WTC11 (cell line): ENCODE measurements at regions not wholly inside any gene's neighbourhood (a gene's known extent, or its start where the extent isn't known, plus 50 kb on each side); places are given as distances from the start of the nearest gene placed in this dataset.

Experiments
- ATAC-seq: fragments of 200-7000 bp; cut with Tn5 transposase; 2 replicates; pipeline ENCODE4 v1.10.0; 2021; ENCODE audit warnings: mild to moderate bottlenecking, moderate library complexity
- CTCF ChIA-PET: fragments of 300-600 bp; sonication (Branson Sonifier 250); formaldehyde crosslinking; loops from one replicate; lab custom pipeline; 2021; ENCODE audit warnings: antibody characterized with exemption; lab: Charles Lee
- POLR2A ChIA-PET: fragments of 350-600 bp; sonication (Branson Sonifier 250); formaldehyde crosslinking; loops from one replicate; lab custom pipeline; 2021; ENCODE audit warnings: antibody characterized with exemption; lab: Charles Lee
- DNase-seq: peaks from one replicate; pipeline ENCODE4 v3.0.0; 2021; ENCODE audit warnings: low spot score
- H3K27ac Mint-ChIP-seq: 2 replicates; pipeline ENCODE4 v1.8.0; 2021; ENCODE audit warnings: mixed read lengths
- H3K27me3 Mint-ChIP-seq: 2 replicates; pipeline ENCODE4 v1.8.0; 2021; ENCODE audit warnings: low read depth, mild to moderate bottlenecking, moderate library complexity, mixed read lengths
- H3K36me3 Mint-ChIP-seq: 2 replicates; pipeline ENCODE4 v1.8.0; 2021; ENCODE audit warnings: mixed read lengths
- H3K4me1 Mint-ChIP-seq: 2 replicates; pipeline ENCODE4 v1.8.0; 2022; ENCODE audit warnings: mixed read lengths
- H3K4me3 Mint-ChIP-seq: 2 replicates; pipeline ENCODE4 v1.8.0; 2021; ENCODE audit warnings: mild to moderate bottlenecking, moderate library complexity, mixed read lengths
- H3K9me3 Mint-ChIP-seq: 2 replicates; pipeline ENCODE4 v1.8.0; 2021; ENCODE audit warnings: mixed read lengths
- ATF1 ChIP-seq: sonication (generic); formaldehyde crosslinking; IDR thresholded peaks from 2 replicates; pipeline ENCODE4 v1.8.1; 2023; ENCODE audit warnings: mild to moderate bottlenecking, moderate library complexity, missing genetic modification reagents
- CREB1 ChIP-seq: sonication (generic); formaldehyde crosslinking; IDR thresholded peaks from 2 replicates; pipeline ENCODE4 v1.8.0; 2023; ENCODE audit warnings: mild to moderate bottlenecking, missing genetic modification reagents
- GRHL2 ChIP-seq: fragments of 250-450 bp; sonication (Bioruptor Pico); IDR thresholded peaks from 2 replicates; pipeline ENCODE4 v1.8.0; 2022; ENCODE audit warnings: mild to moderate bottlenecking, moderate library complexity; ENCODE audit not compliant: insufficient replicate concordance, severe bottlenecking
- JUN ChIP-seq: sonication (generic); formaldehyde crosslinking; IDR thresholded peaks from 2 replicates; pipeline ENCODE4 v1.8.0; 2023; ENCODE audit warnings: mild to moderate bottlenecking, missing genetic modification reagents
- NR2C2 ChIP-seq: sonication (generic); formaldehyde crosslinking; IDR thresholded peaks from 2 replicates; pipeline ENCODE4 v1.8.0; 2022; ENCODE audit warnings: mild to moderate bottlenecking, missing genetic modification reagents
- NR3C1 ChIP-seq: sonication (generic); formaldehyde crosslinking; conservative IDR thresholded peaks from 2 replicates; pipeline ENCODE4 v1.8.1; 2023; ENCODE audit warnings: low read depth, mild to moderate bottlenecking, missing genetic modification reagents
- SOX15 ChIP-seq: fragments of 250-450 bp; sonication (Bioruptor Pico); IDR thresholded peaks from 2 replicates; pipeline ENCODE4 v1.9.0; 2021; ENCODE audit warnings: mild to moderate bottlenecking
- TP53 ChIP-seq: sonication (generic); formaldehyde crosslinking; IDR thresholded peaks from 2 replicates; pipeline ENCODE4 v1.8.1; 2023; ENCODE audit warnings: mild to moderate bottlenecking, missing genetic modification reagents
- ZNF121 ChIP-seq: sonication (generic); formaldehyde crosslinking; IDR thresholded peaks from 2 replicates; pipeline ENCODE4 v1.8.0; 2023; ENCODE audit warnings: missing genetic modification reagents
- ZNF138 ChIP-seq: sonication (generic); formaldehyde crosslinking; conservative IDR thresholded peaks from 2 replicates; pipeline ENCODE4 v1.8.1; 2022; ENCODE audit warnings: mild to moderate bottlenecking, moderate library complexity, missing genetic modification reagents
- ZNF219 ChIP-seq: sonication (generic); formaldehyde crosslinking; IDR thresholded peaks from 2 replicates; pipeline ENCODE4 v1.8.0; 2023; ENCODE audit warnings: missing genetic modification reagents, mild to moderate bottlenecking, borderline replicate concordance
- TF ChIP-seq, protein P1 (sequence below): fragments of 250-450 bp; sonication (Bioruptor Pico); IDR thresholded peaks from 2 replicates; pipeline ENCODE4 v1.9.0; 2021; ENCODE audit warnings: mild to moderate bottlenecking, borderline replicate concordance
- TF ChIP-seq, protein P2 (sequence below): sonication (generic); formaldehyde crosslinking; IDR thresholded peaks from 2 replicates; pipeline ENCODE4 v1.8.1; 2023; ENCODE audit warnings: mild to moderate bottlenecking, missing genetic modification reagents, moderate library complexity
- TF ChIP-seq, protein P3 (sequence below): sonication (generic); formaldehyde crosslinking; conservative IDR thresholded peaks from 2 replicates; pipeline ENCODE4 v1.8.1; 2023; ENCODE audit warnings: mild to moderate bottlenecking, low read depth, missing genetic modification reagents, moderate library complexity
- TF ChIP-seq, protein P4 (sequence below): sonication (generic); formaldehyde crosslinking; IDR thresholded peaks from 2 replicates; pipeline ENCODE4 v1.8.1; 2023; ENCODE audit warnings: mild to moderate bottlenecking, missing genetic modification reagents
- TF ChIP-seq, protein P5 (sequence below): sonication (generic); formaldehyde crosslinking; IDR thresholded peaks from 2 replicates; pipeline ENCODE4 v1.8.0; 2022; ENCODE audit warnings: mild to moderate bottlenecking, missing genetic modification reagents
- TF ChIP-seq, protein P6 (sequence below): sonication (generic); formaldehyde crosslinking; IDR thresholded peaks from 2 replicates; pipeline ENCODE4 v1.8.0; 2023; ENCODE audit warnings: mild to moderate bottlenecking, missing genetic modification reagents
- TF ChIP-seq, protein P7 (sequence below): sonication (generic); formaldehyde crosslinking; IDR thresholded peaks from 2 replicates; pipeline ENCODE4 v1.8.0; 2023; ENCODE audit warnings: missing genetic modification reagents

DNA sequence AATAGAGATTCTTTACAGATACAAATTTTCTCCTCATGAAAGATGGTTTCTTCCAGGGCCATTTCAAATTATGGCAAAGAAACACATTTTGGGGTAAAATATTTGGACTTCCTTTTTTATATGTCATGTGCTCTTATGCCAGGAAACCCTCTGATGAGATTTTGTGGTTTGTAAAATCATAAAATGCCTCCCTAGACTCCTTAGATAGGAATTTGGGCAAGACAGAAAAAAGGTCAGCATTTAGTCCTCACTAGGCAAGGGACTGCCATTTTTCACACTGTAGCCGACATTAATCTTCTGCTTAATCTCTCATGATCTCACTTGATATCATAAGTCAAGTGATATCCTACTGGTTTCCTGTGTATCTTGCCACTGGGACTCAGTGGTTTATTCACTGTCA, 286.4 kb downstream of the ARHGAP12 start:
- no peak overlapping the region for H3K27ac Mint-ChIP-seq
- TF ChIP-seq, protein P1, sequence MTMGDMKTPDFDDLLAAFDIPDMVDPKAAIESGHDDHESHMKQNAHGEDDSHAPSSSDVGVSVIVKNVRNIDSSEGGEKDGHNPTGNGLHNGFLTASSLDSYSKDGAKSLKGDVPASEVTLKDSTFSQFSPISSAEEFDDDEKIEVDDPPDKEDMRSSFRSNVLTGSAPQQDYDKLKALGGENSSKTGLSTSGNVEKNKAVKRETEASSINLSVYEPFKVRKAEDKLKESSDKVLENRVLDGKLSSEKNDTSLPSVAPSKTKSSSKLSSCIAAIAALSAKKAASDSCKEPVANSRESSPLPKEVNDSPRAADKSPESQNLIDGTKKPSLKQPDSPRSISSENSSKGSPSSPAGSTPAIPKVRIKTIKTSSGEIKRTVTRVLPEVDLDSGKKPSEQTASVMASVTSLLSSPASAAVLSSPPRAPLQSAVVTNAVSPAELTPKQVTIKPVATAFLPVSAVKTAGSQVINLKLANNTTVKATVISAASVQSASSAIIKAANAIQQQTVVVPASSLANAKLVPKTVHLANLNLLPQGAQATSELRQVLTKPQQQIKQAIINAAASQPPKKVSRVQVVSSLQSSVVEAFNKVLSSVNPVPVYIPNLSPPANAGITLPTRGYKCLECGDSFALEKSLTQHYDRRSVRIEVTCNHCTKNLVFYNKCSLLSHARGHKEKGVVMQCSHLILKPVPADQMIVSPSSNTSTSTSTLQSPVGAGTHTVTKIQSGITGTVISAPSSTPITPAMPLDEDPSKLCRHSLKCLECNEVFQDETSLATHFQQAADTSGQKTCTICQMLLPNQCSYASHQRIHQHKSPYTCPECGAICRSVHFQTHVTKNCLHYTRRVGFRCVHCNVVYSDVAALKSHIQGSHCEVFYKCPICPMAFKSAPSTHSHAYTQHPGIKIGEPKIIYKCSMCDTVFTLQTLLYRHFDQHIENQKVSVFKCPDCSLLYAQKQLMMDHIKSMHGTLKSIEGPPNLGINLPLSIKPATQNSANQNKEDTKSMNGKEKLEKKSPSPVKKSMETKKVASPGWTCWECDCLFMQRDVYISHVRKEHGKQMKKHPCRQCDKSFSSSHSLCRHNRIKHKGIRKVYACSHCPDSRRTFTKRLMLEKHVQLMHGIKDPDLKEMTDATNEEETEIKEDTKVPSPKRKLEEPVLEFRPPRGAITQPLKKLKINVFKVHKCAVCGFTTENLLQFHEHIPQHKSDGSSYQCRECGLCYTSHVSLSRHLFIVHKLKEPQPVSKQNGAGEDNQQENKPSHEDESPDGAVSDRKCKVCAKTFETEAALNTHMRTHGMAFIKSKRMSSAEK, result no peak
- no peak for TF ChIP-seq GRHL2 (CRISPR knock-in tag)
- ATAC-seq (no peak), DNase-seq (no peak)
- H3K4me1 Mint-ChIP-seq, result no peaks in the 10 kb centered on the region
- CTCF ChIA-PET, result no interaction called here
- H3K27me3 Mint-ChIP-seq, result no peaks in the 10 kb centered on the region; the same call in 1 of the 2 replicates
- POLR2A ChIA-PET, result no interaction called here
- peaks cover 11% of the 10 kb centered on the region for H3K36me3 Mint-ChIP-seq
- no peak overlapping the region for H3K4me3 Mint-ChIP-seq
- peaks cover 31% of the 10 kb centered on the region for H3K9me3 Mint-ChIP-seq

DNA sequence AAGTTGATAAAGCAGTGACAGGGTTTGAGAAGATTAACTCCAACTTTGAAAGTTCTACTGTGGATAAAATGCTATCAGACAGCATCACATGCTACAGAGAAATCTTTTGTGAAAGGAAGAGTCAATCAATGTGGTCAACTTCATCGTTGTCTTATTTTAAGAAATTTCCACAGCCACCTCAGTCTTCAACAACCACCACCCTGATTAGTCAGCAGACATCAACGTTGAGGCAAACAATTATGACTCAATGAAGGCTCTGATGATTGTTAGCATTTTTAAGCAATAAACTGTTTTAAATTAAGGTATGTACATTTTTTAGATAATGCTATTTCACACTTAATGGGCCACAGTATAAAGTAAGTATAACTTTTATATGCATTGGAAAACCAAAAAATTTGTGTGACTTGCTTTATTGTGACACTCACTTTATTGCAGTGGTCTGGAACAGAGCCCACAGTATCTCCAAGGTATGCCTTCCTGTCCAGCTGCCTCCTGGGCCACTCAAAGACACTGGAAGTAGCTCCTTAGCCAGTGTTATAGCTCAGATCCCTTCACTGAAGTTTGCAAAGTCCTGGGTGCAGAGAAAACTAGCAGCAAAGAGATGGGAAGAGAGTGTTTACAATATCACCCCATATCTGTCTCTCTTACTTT, 293.1 kb downstream of the ARHGAP12 start:
- Mint-ChIP-seq H3K9me3 (peaks cover 63% of the 10 kb centered on the region), H3K4me3 (no peak overlapping the region), H3K4me1 (no peaks in the 10 kb centered on the region), H3K27ac (no peak overlapping the region), H3K36me3 (peaks cover 14% of the 10 kb centered on the region), H3K27me3 (no peaks in the 10 kb centered on the region; the same call in 1 of the 2 replicates)
- ChIA-PET POLR2A (no interaction called here), CTCF (no interaction called here)
- no peak for ATAC-seq
- TF ChIP-seq GRHL2 (CRISPR knock-in tag) (no peak), ATF1 (no peak), ZNF219 (CRISPR knock-in tag) (no peak), CREB1 (CRISPR knock-in tag) (no peak), JUN (CRISPR knock-in tag) (no peak)
- TF ChIP-seq, protein P2, sequence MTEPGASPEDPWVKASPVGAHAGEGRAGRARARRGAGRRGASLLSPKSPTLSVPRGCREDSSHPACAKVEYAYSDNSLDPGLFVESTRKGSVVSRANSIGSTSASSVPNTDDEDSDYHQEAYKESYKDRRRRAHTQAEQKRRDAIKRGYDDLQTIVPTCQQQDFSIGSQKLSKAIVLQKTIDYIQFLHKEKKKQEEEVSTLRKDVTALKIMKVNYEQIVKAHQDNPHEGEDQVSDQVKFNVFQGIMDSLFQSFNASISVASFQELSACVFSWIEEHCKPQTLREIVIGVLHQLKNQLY, result no peak
- TF ChIP-seq, protein P3, sequence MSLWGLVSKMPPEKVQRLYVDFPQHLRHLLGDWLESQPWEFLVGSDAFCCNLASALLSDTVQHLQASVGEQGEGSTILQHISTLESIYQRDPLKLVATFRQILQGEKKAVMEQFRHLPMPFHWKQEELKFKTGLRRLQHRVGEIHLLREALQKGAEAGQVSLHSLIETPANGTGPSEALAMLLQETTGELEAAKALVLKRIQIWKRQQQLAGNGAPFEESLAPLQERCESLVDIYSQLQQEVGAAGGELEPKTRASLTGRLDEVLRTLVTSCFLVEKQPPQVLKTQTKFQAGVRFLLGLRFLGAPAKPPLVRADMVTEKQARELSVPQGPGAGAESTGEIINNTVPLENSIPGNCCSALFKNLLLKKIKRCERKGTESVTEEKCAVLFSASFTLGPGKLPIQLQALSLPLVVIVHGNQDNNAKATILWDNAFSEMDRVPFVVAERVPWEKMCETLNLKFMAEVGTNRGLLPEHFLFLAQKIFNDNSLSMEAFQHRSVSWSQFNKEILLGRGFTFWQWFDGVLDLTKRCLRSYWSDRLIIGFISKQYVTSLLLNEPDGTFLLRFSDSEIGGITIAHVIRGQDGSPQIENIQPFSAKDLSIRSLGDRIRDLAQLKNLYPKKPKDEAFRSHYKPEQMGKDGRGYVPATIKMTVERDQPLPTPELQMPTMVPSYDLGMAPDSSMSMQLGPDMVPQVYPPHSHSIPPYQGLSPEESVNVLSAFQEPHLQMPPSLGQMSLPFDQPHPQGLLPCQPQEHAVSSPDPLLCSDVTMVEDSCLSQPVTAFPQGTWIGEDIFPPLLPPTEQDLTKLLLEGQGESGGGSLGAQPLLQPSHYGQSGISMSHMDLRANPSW (CRISPR knock-in tag), result no peak
- TF ChIP-seq, protein P4, sequence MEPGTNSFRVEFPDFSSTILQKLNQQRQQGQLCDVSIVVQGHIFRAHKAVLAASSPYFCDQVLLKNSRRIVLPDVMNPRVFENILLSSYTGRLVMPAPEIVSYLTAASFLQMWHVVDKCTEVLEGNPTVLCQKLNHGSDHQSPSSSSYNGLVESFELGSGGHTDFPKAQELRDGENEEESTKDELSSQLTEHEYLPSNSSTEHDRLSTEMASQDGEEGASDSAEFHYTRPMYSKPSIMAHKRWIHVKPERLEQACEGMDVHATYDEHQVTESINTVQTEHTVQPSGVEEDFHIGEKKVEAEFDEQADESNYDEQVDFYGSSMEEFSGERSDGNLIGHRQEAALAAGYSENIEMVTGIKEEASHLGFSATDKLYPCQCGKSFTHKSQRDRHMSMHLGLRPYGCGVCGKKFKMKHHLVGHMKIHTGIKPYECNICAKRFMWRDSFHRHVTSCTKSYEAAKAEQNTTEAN, result no peak
- TF ChIP-seq, protein P5, sequence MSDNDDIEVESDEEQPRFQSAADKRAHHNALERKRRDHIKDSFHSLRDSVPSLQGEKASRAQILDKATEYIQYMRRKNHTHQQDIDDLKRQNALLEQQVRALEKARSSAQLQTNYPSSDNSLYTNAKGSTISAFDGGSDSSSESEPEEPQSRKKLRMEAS (CRISPR knock-in tag), result no peak
- no peak for DNase-seq

DNA sequence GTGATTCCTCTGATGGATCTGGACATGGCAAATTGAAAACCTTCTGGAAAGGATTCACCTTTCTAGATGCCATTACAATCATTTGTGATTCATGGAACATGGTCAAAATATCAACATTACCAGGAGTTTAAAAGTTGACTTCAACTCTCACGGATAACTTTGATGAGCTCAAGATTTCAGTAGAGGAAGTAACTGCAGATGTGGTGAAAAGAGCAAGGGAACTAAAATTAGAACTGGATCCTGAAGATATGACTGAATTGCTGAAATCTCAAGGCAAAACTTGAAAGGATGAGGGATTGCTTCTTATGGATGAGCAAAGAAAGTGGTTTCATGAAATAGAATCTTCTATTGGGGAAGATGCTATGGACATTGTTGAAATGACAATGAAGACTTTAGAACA, 293.6 kb downstream of the ARHGAP12 start:
- peaks cover 14% of the 10 kb centered on the region for H3K36me3 Mint-ChIP-seq
- ATAC-seq (no peak), DNase-seq (no peak)
- ChIA-PET CTCF (no interaction called here), POLR2A (no interaction called here)
- no peak overlapping the region for H3K27ac Mint-ChIP-seq
- peaks cover 66% of the 10 kb centered on the region for H3K9me3 Mint-ChIP-seq
- H3K4me1 Mint-ChIP-seq, result no peaks in the 10 kb centered on the region
- no peaks in the 10 kb centered on the region; the same call in 1 of the 2 replicates for H3K27me3 Mint-ChIP-seq
- H3K4me3 Mint-ChIP-seq, result no peak overlapping the region
- TF ChIP-seq ZNF121 (no peak), NR3C1 (CRISPR knock-in tag) (no peak), NR2C2 (no peak), SOX15 (CRISPR knock-in tag) (no peak), TP53 (no peak), ZNF138 (CRISPR knock-in tag) (no peak)
- TF ChIP-seq, protein P6, sequence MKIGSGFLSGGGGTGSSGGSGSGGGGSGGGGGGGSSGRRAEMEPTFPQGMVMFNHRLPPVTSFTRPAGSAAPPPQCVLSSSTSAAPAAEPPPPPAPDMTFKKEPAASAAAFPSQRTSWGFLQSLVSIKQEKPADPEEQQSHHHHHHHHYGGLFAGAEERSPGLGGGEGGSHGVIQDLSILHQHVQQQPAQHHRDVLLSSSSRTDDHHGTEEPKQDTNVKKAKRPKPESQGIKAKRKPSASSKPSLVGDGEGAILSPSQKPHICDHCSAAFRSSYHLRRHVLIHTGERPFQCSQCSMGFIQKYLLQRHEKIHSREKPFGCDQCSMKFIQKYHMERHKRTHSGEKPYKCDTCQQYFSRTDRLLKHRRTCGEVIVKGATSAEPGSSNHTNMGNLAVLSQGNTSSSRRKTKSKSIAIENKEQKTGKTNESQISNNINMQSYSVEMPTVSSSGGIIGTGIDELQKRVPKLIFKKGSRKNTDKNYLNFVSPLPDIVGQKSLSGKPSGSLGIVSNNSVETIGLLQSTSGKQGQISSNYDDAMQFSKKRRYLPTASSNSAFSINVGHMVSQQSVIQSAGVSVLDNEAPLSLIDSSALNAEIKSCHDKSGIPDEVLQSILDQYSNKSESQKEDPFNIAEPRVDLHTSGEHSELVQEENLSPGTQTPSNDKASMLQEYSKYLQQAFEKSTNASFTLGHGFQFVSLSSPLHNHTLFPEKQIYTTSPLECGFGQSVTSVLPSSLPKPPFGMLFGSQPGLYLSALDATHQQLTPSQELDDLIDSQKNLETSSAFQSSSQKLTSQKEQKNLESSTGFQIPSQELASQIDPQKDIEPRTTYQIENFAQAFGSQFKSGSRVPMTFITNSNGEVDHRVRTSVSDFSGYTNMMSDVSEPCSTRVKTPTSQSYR, result no peak
- TF ChIP-seq, protein P7, sequence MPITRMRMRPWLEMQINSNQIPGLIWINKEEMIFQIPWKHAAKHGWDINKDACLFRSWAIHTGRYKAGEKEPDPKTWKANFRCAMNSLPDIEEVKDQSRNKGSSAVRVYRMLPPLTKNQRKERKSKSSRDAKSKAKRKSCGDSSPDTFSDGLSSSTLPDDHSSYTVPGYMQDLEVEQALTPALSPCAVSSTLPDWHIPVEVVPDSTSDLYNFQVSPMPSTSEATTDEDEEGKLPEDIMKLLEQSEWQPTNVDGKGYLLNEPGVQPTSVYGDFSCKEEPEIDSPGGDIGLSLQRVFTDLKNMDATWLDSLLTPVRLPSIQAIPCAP, result no peak
- TF ChIP-seq, protein P2, result no peak
